OCI-LY7 (cell line): ENCODE measurements at regions not wholly inside any gene's neighbourhood (a gene's known extent, or its start where the extent isn't known, plus 50 kb on each side); places are given as distances from the start of the nearest gene placed in this dataset.

ENCODE experiments used
- BruUV-seq: library from RNA; stranded (reverse); fragments of 400-500 nt; replicated peaks from 2 replicates; lab custom pipeline; 2021; lab: Mats Ljungman, UMichigan
- CTCF ChIA-PET: fragments of 300-600 bp; sonication (Branson Sonifier 250); formaldehyde crosslinking; loops from one replicate; lab custom pipeline; 2022; ENCODE audit warnings: antibody characterized with exemption; ENCODE audit not compliant: unreplicated experiment; lab: Charles Lee
- POLR2A ChIA-PET: fragments of 300-600 bp; sonication (Branson Sonifier 250); formaldehyde crosslinking; loops from one replicate; lab custom pipeline; 2022; ENCODE audit warnings: antibody characterized with exemption; lab: Charles Lee
- DNase-seq: peaks from one replicate; pipeline ENCODE4 v3.0.0-alpha.2; 2015; ENCODE audit warnings: low spot score
- H2AFZ ChIP-seq: fragments of 200-600 bp; sonication (generic), shearing (Covaris generic); 2 replicates; pipeline ENCODE4 v1.6.1; 2014; ENCODE audit warnings: mild to moderate bottlenecking, antibody characterized with exemption, low read length, moderate library complexity
- H3K27ac ChIP-seq: fragments of 200-600 bp; sonication (generic); 2 replicates; pipeline ENCODE4 v1.5.1; 2014; ENCODE audit warnings: mixed run types, low read depth, mild to moderate bottlenecking, moderate library complexity, low read length, inconsistent platforms; ENCODE audit not compliant: poor library complexity, severe bottlenecking
- H3K36me3 ChIP-seq: fragments of 200-600 bp; sonication (generic); 2 replicates; pipeline ENCODE4 v1.6.1; 2014; ENCODE audit warnings: mild to moderate bottlenecking, antibody characterized with exemption, low read length, moderate library complexity, mixed read lengths; ENCODE audit not compliant: insufficient read depth
- H3K4me1 ChIP-seq: fragments of 200-600 bp; sonication (generic); 2 replicates; pipeline ENCODE4 v1.5.1; 2014; ENCODE audit warnings: mild to moderate bottlenecking, low read length; ENCODE audit not compliant: insufficient read depth, poor library complexity, severe bottlenecking
- H3K4me2 ChIP-seq: fragments of 200-600 bp; sonication (generic); 2 replicates; pipeline ENCODE4 v1.6.1; 2014; ENCODE audit warnings: mild to moderate bottlenecking, low read length
- H3K4me3 ChIP-seq: fragments of 200-600 bp; sonication (generic); 2 replicates; pipeline ENCODE4 v1.5.1; 2014; ENCODE audit warnings: mild to moderate bottlenecking, low read depth, low read length; ENCODE audit not compliant: poor library complexity, severe bottlenecking
- H3K79me2 ChIP-seq: fragments of 200-600 bp; sonication (generic); 2 replicates; pipeline ENCODE4 v1.6.1; 2016; ENCODE audit warnings: low read depth, mild to moderate bottlenecking, low read length, moderate library complexity, mixed read lengths; ENCODE audit not compliant: insufficient read depth
- H3K9me2 ChIP-seq: fragments of 200-600 bp; sonication (generic); 2 replicates; pipeline ENCODE4 v1.6.1; 2016; ENCODE audit warnings: mild to moderate bottlenecking, low read length, mixed read lengths; ENCODE audit not compliant: insufficient read depth
- H3K9me3 ChIP-seq: fragments of 200-600 bp; sonication (generic); 2 replicates; pipeline ENCODE4 v1.6.1; 2014; ENCODE audit warnings: mild to moderate bottlenecking, mixed run types, low read length, mixed read lengths
- H4K20me1 ChIP-seq: fragments of 200-600 bp; sonication (generic); 2 replicates; pipeline ENCODE4 v1.6.1; 2014; ENCODE audit warnings: mild to moderate bottlenecking, antibody characterized with exemption, low read length, moderate library complexity, mixed read lengths; ENCODE audit not compliant: insufficient read depth
- CTCF ChIP-seq: fragments of 200-600 bp; sonication (generic); conservative IDR thresholded peaks from 2 replicates; pipeline ENCODE4 v1.5.1; 2014; ENCODE audit warnings: mild to moderate bottlenecking, antibody characterized with exemption, low read length, moderate library complexity, mixed read lengths
- EZH2phosphoT487 ChIP-seq: fragments of 200-600 bp; sonication (generic); IDR thresholded peaks from 2 replicates; pipeline ENCODE4 v1.6.1; 2018; ENCODE audit warnings: low read depth, borderline replicate concordance, mild to moderate bottlenecking, mixed run types, antibody characterized with exemption, low read length, moderate library complexity, mixed read lengths
- intact Hi-C: fragments of 100-400 bp; cut with micrococcal nuclease; formaldehyde crosslinking; loops from one replicate; pipeline ENCODE4 v1.10.0; 2022; ENCODE audit not compliant: unreplicated experiment

GRCh38 chr15:37572401-37572800 is 362.0 kb upstream of the TMCO5A start:
- Histone ChIP-seq H2AFZ (no peak overlapping the region), H3K4me2 (no peak overlapping the region), H4K20me1 (no peaks in the 10 kb centered on the region), H3K4me1 (no peaks in the 10 kb centered on the region), H3K36me3 (no peaks in the 10 kb centered on the region), H3K27ac (no peak overlapping the region), H3K9me3 (no peaks in the 10 kb centered on the region), H3K4me3 (no peak overlapping the region), H3K9me2 (no peaks in the 10 kb centered on the region), H3K79me2 (no peaks in the 10 kb centered on the region)
- DNase-seq = no peak
- no TSS peak for BruUV-seq
- ChIA-PET CTCF (no interaction called here), POLR2A (no interaction called here)
- intact Hi-C loops = no loop called here
- TF ChIP-seq CTCF = no peak
- no peak for TF ChIP-seq EZH2phosphoT487

- DNase-seq = no peak
- Histone ChIP-seq H4K20me1 (no peaks in the 10 kb centered on the region), H3K4me2 (no peak overlapping the region), H3K79me2 (no peaks in the 10 kb centered on the region), H3K4me1 (no peaks in the 10 kb centered on the region), H3K36me3 (no peaks in the 10 kb centered on the region), H3K9me2 (no peaks in the 10 kb centered on the region), H3K9me3 (no peaks in the 10 kb centered on the region), H3K27ac (no peak overlapping the region), H3K4me3 (no peak overlapping the region), H2AFZ (no peak overlapping the region)
- ChIA-PET POLR2A (interaction anchor here (0.5 kb wide), 1 partner anchor 124 kb away, joined by 3 read pairs; no protein-coding TSS in a partner anchor), CTCF (no interaction called here)
- intact Hi-C loops = no loop called here
- no TSS peak for BruUV-seq
- no peak for TF ChIP-seq EZH2phosphoT487
- TF ChIP-seq CTCF = no peak
Observed at GRCh38 chr15:37574985-37575384, 359.5 kb upstream of the TMCO5A start.

- no TSS peak for BruUV-seq
- Histone ChIP-seq H3K4me2 (no peak overlapping the region), H3K9me3 (no peaks in the 10 kb centered on the region), H3K79me2 (no peaks in the 10 kb centered on the region), H2AFZ (no peak overlapping the region), H3K36me3 (no peaks in the 10 kb centered on the region), H4K20me1 (no peaks in the 10 kb centered on the region), H3K4me3 (no peak overlapping the region), H3K9me2 (no peaks in the 10 kb centered on the region), H3K27ac (no peak overlapping the region), H3K4me1 (no peaks in the 10 kb centered on the region)
- intact Hi-C loops = no loop called here
- TF ChIP-seq CTCF (no peak), EZH2phosphoT487 (no peak)
- CTCF ChIA-PET = no interaction called here
- no peak for DNase-seq
- POLR2A ChIA-PET = interaction anchor here (0.6 to 0.7 kb wide), 3 partner anchors 49 to 133 kb away, joined by 3 read pairs; no protein-coding TSS in a partner anchor
Observed at GRCh38 chr15:37576952-37577351, 357.5 kb upstream of the TMCO5A start.
